ENCODE measurements at regions not wholly inside any gene's neighbourhood (a gene's known extent, or its start where the extent isn't known, plus 50 kb on each side); places are given as distances from the start of the nearest gene placed in this dataset.
A peak's percentile ranks its signal among the peaks of the same experiment; 100 is the strongest.

DNA sequence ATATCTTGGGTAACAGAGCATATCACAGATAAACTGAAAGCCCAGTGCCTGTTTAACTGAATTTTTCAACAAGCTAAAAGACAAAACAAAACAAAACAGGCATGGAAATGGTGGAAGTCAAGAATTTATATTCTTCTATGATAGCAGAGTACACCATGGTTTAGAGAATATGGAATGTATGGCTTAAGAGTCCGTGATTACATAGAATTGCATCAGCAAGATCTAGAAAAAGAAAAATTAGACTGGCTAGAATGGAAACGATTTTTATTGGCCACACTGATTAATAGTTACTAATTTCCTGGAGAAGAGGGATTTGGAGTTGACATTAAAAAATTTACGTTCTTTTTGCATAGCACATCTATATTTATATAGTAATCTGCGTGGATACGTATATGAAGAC is 435.2 kb upstream of the DPPA4 start:
- no peak for DNase-seq (ENCODE audit: low read depth, low spot score)
- H3K4me3 ChIP-seq (ENCODE audit: low read length) = no peak overlapping the region

DNA sequence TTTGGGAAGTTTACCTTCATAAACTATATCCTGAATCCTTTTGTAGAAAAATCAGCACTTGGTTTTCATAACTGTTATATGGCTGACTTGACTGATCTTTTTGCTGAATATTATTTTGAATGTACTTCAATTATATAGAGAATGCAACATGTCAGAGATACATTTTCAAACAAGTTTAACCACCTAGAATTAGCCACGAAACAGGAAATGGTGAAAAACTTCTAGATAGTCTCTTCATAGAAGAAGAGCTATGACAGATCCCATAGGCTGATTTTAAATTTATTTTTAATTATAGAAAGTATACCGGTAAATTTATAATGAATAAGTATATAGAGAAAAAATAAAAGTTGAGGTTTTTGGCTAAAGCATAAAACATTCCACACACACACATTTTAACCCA is 436.8 kb upstream of the DPPA4 start:
- no peak overlapping the region for H3K4me3 ChIP-seq (ENCODE audit: low read length)

DNA sequence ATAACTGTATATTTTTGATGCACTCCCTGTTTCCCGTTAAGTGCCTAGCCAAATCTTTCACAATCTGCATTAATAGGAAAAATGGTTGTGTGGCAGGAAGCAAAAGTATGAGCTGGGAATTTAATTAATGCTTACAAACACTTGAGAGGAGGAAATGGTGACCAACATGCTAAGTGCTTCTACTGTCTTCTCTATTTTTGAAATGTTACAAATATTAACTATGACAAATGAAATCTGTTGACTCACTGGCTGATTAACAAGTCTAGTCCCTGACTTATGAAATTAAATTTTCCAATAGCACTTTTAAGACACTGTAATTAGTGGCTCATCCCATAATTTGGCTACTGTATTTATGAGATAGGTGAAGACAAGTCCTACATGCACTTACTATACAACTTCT is 446.9 kb upstream of the DPPA4 start:
- no peak overlapping the region for H3K4me3 ChIP-seq (ENCODE audit: low read length)
- DNase-seq (ENCODE audit: low read depth, low spot score) = no peak

More for the DNA sequence above, 436.8 kb upstream of the DPPA4 start:
- DNase-seq (ENCODE audit: low read depth, low spot score) = no peak

DNA sequence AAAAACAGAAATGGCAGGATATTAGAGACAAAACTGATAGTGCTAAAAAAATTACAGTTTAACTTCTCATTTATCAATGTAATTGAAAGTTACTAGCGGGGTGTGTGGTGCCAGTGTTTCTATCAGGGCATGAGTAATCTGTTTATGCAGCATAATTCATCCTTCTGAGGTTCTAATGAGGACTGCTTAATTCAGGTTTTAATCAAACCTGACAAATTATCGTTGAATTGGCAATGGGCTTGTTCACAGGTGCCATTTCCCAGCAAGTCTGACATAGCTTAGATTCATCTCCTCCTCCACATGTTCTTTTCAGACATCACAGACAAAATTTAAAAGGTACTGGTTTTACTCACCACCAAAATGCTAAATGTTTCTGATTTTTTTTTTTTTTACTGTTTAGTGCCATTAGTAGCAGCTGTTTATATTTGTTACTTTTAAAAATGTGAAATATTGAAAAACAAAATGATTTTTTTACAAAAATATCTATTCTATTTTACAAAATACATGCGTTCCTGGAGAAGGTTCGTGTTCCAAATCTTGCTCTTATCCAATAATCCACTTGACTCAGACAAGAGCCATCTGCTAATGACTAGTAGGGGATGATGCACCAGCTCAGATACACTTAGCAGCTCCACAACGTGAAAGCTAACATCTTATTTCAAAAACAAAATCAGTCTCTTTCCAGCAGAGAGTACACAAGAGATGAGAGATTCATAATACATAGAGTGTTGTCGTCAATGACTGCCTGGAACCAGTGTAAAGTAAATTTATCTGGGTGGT is 447.7 kb upstream of the DPPA4 start:
- no peak for DNase-seq (ENCODE audit: low read depth, low spot score)
- H3K4me3 ChIP-seq (ENCODE audit: low read length) = no peak overlapping the region

DNA sequence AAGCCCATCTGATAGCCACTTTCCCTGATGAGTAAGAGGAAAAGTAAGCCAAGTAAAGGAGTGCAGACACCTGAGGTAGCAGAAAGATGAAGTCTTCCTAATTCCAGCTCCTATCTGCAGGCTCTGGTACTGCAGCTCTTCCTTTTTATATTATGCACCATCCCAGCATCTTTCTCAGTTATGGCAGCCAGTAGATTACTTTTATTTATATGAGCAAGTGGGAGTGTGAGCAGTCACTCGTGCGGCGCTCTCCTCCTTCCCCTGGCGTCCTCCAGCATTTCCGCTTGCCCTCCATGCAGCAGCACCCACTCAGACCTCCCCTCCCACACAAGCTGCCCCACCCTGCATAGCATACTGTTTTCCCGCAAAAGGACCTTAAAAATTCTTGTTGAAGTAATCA is 465.9 kb upstream of the DPPA4 start:
- peak; percentile 22 for DNase-seq (ENCODE audit: low read depth, low spot score)
- no peak overlapping the region for H3K4me3 ChIP-seq (ENCODE audit: low read length)

DNA sequence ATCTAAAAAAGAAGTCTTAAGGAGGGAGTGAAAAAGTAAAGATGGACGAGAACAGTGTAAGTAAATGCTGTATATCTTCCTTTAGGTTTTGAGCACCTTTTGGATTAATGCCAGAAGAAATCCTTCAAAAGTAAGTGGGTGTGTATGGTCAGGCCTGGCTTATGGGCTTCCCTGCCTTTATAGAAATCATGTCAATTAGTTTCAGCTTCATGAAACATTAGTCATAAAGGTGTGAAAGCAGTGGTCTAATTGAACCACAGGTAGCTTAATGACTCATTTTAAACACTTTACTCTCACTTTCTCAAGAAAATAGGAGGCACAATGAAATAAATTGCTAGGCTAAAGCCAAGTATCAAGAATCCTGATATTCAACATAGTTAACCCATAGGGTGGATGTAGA is 467.4 kb upstream of the DPPA4 start:
- no peak overlapping the region for H3K4me3 ChIP-seq (ENCODE audit: low read length)
- no peak for DNase-seq (ENCODE audit: low read depth, low spot score)

DNA sequence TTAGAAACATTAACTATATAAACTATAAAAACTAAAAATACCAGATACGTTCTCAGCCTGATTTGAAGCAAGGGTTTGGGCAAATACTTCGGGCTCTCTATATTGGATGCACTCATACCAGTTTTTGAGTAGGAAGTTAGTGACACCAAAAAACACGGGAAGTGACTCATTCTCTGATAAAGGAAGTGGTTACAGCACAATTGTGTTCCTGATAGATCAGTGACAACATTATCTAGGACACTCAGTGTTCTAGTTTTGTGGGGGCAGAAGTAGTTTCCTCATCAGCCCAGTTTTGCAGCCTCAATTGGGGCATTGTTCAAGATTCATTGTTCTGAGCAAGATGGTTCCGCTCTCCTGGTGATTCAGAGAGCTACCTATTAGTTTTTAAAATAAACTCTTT is 469.6 kb upstream of the DPPA4 start:
- peak; percentile 74 for DNase-seq (ENCODE audit: low read depth, low spot score)
- H3K4me3 ChIP-seq (ENCODE audit: low read length) = no peak overlapping the region; the same call in 1 of the 2 replicates

DNA sequence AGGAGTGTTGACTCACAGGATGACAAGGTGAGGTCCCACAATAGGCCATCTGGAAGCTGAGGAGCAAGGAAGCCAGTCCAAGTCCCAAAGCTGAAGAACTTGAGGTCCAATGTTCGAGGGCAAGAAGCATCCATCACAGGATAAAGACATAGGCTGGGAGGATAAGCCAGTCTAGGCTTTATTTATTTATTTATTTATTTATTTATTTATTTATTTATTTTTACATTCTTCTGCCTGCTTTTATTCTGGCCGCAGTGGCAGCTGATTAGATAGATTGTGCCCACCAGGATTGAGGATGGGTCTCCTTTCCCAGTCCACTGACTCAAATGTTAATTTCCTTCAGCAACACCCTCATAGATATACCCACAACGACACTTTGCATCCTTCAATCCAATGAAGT is 472.2 kb upstream of the DPPA4 start:
- no peak overlapping the region for H3K4me3 ChIP-seq (ENCODE audit: low read length)
- no peak for DNase-seq (ENCODE audit: low read depth, low spot score)

DNA sequence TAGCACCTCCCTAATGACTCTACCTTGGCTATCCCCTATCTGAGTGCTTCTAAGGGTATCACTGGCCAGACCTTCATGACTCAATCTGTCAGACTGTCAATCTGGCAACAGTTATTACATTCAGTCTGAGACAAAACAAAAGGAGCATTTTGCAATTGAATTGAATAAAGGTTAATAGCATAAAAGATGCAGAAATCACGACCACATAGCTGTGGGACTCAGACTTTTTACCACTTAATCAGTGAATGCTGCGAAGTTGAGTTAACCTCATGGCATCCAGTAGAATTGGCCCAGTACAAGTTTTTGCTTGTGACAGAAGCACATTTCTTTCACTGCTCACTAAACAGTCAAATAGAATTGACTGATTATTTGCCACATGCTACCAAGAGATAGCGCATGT is 480.7 kb upstream of the DPPA4 start:
- no peak for DNase-seq (ENCODE audit: low read depth, low spot score)
- no peak overlapping the region for H3K4me3 ChIP-seq (ENCODE audit: low read length)

DNA sequence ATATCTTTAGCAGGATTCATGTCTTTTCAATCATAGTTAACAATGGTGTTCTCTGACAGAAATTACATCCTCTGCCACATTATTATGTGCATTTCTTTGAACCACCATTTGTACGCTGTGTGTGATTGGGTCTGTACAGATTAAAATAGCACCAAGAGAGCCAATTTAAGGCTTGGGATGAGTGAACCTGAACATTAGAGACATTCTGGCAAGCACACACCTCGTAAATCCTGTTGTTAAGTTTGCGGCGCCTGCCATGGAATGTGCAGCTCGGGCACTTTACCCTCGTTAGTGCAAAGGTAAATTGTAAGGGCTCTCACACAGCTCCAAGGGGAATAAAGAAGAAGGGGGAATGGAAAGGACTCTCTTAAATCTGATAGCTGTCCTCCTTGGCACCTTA is 482.4 kb upstream of the DPPA4 start:
- no peak overlapping the region for H3K4me3 ChIP-seq (ENCODE audit: low read length)
- no peak for DNase-seq (ENCODE audit: low read depth, low spot score)

DNA sequence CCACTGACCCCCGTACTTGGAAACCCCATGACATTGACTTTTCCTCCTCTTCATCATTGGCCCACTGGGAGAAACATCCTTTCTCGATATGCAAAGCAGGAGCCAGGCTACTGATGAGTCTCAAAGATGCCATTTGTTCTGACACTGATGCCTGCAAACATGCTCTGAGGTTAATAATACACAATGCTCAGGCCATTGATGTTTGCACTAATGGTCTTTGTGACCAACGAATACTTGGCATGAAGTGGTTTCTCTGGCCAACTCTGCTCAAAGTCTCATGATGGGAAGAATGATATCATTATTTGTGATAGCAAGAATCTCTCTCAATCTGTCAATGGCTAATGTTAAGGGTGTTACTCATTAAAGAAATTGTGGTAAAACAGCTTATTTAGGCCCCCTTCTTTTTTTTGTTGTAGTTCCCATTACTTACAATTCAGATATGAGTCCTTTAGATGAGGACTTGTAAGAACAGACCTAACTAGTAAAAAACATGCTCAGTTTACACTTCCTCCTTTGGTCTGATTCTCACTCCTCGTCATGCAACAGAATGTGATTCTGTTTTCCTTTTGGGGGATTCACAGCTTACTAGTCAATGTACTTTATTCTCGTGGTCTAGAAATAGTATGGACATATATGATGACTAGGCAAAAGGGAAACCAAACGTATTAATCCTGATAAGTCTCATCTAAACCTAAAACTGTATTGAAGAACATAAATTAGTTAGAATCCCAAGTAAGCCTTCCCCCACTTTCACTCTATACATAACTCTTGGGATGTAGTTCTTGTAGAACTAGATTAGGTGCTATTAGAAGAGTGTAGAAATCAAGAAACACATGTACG is 488.8 kb upstream of the DPPA4 start:
- DNase-seq (ENCODE audit: low read depth, low spot score) = no peak
- H3K4me3 ChIP-seq (ENCODE audit: low read length) = no peak overlapping the region

DNA sequence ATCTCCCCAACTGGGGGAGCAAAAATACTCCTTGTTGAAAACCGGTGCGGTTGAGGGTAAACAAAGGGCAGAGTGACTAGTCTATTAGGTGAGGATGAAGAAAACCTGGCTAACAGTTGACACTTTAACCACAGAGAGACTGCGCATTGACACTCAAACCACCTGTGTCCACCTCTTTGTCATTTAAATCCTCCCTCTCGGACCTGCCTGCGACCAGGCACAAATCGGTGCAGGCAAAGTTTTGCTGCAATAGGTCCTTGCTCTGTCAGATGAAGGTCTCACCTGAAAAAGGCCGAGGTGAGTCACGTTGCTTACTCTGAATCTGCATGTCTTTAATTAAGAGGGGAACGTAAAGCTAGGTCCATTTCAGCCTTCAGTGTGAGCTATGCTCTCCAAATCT is 494.1 kb upstream of the DPPA4 start:
- no peak for DNase-seq (ENCODE audit: low read depth, low spot score)
- no peak overlapping the region for H3K4me3 ChIP-seq (ENCODE audit: low read length)

DNA sequence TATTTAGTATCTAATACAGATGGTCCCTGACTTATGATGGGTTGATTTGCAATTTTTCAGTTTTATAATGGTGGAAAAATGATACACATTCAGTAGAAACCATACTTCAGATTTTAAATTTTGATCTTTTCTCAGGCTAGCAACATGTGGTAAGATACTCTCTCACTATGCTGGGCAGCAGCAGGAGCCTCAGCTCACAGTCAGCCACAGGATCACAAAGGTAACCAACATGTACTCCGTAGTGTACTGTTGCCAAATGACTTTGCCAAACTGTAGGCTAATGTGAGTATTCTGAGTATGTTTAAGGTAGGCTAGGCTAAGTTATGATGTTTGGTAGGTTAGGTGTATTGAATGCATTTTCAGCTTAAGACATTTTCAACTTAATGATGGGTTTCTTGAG is 498.6 kb upstream of the DPPA4 start:
- no peak for DNase-seq (ENCODE audit: low read depth, low spot score)
- H3K4me3 ChIP-seq (ENCODE audit: low read length) = no peak overlapping the region

DNA sequence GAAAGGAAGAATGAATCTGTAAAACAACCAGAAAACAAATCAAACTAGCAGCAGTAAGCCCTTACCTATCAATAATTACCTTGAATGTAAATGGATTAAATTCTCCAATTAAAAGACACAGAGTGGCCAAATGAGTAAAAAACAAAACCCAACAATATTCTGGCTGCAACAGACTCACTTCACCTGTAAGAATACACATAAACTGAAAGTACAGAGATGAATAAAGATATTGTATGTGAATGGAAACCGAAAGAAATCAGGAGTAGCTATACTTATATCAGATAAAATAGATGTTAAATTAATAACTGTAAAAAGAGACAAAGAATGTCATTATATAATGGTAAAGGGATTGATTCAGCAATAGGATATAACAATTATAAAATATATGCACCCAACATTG is 514.5 kb upstream of the DPPA4 start:
- no peak overlapping the region for H3K4me3 ChIP-seq (ENCODE audit: low read length)
- DNase-seq (ENCODE audit: low read depth, low spot score) = no peak

DNA sequence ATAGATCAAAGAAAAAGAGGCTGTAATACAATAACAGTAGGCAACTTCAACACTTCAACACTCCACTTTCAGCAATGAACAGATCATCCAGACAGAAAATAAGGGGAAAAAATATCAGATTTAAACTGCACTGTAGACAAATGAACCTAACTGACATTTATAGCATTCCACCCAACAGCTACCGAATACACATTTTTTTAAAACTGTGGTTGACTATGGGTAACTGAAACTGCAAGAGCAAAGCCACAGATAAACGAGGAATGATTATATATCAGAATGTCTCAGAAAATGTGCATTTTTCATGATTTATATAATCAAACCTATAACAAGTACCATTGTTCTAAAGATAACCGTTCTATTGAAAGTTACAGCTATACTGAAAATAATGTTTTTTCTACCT is 514.9 kb upstream of the DPPA4 start:
- H3K4me3 ChIP-seq (ENCODE audit: low read length) = no peak overlapping the region
- DNase-seq (ENCODE audit: low read depth, low spot score) = no peak

DNA sequence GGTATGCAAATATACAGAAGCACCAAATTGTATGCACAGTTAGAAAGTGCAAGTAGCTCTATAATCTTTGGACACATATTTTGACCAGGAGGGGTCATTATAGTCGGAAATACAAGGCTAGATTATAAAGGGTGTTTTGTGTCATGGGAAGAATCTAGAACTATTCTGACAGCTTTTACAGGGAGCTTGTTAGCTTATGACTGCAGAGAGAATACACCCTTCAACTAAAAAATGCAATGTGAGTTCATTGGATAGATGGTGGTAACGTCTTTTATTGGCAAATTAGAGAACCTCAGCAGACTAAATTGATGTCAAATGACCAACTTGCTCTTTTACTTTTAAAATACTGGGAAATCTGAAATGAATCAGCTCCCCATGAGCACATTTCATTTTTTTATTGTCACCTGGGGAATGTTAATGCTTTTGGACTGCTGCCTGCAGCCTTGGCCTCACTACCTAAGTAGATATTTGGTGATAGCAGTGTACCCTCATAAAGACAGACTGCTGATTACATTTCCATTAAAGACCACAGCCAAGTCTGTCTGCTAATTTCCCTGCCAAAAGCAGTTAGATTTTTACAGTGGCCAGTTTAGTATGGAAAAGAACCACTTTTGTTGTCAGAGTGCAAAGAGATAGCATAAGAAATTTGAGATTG is 515.9 kb upstream of the DPPA4 start:
- no peak overlapping the region for H3K4me3 ChIP-seq (ENCODE audit: low read length)
- DNase-seq (ENCODE audit: low read depth, low spot score) = no peak

DNA sequence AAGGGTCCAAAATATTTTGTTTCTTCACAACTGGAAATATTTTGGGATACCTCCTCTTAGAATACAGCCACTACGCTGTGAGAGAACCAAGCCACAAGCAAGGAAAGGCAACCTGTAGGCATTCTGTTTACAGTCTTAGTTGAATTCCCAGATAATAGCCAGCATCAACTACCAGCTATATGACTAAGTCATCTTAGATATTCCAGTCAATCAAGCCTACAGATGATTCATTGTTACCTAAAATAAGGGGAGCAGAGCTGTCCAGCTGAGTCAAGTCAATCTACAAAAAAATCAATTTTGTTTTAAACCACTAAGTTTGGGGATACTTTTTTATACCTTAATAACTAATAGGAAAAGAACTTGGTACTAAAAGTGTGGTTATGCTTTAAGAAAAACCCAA is 526.4 kb upstream of the DPPA4 start:
- DNase-seq (ENCODE audit: low read depth, low spot score) = no peak

DNA sequence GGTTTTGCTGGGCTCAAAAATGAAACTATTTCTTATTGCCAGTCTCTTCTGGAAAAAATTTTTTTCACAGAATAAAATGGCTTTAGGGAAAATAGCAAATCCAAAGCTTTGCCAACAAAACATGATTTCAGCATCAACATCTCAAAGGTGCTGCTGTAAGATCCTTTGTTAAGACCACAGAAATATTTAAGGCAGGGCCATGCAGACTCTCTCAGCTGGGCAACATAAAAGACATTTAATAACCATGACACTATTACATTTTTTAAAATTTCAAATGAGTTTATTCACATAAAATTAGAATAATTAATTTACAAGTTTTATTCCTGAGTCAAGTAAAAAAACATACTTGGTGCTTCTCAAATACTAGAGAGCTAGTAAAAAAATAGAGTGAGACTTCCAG is 527.1 kb upstream of the DPPA4 start:
- DNase-seq (ENCODE audit: low read depth, low spot score) = no peak
- no peak overlapping the region for H3K4me3 ChIP-seq (ENCODE audit: low read length)

More for the DNA sequence above, 526.4 kb upstream of the DPPA4 start:
- H3K4me3 ChIP-seq (ENCODE audit: low read length) = no peak overlapping the region

DNA sequence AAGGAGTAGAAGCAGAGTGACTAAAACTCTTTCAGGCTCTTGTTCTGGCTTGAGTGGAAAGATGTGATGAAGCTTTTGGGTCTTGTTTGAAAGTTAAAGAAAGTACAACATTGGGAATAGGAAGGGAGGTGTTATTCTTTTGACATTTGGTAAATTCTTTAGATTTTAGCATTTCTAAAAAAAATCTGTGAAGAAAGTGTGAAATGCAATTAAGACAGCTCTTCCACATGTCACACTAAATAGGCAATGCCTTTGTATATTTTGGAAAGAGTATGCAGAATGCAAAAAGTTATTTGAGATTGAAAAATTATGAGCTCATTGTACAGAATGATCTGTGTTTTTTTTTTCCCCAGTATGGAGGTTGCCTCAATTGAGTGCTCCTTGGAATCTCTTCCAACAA is 532.2 kb upstream of the DPPA4 start:
- DNase-seq (ENCODE audit: low read depth, low spot score) = no peak
- no peak overlapping the region for H3K4me3 ChIP-seq (ENCODE audit: low read length)
